Endothelial cell of umbilical vein (primary cell): ENCODE measurements at regions not wholly inside any gene's neighbourhood (a gene's known extent, or its start where the extent isn't known, plus 50 kb on each side); places are given as distances from the start of the nearest gene placed in this dataset.

Experiments used
- BruUV-seq: library from RNA; stranded (reverse); fragments of 400-500 nt; replicated peaks from 2 replicates; lab custom pipeline; 2021; lab: Mats Ljungman, UMichigan
- CTCF ChIA-PET: fragments of 300-600, 350-600 bp; sonication (Branson Sonifier 250); formaldehyde crosslinking; loops from one replicate; lab custom pipeline; 2021; ENCODE audit warnings: antibody characterized with exemption, inconsistent platforms; lab: Charles Lee
- POLR2A ChIA-PET: fragments of 300-600, 350-600 bp; sonication (Branson Sonifier 250); formaldehyde crosslinking; loops from one replicate; lab custom pipeline; 2021; ENCODE audit warnings: antibody characterized with exemption, inconsistent platforms; lab: Charles Lee
- DNase-seq: peaks from one replicate; pipeline ENCODE4 v3.0.0-alpha.2; 2011; ENCODE audit warnings: low read depth, low spot score
- FAIRE-seq: peaks from 2 replicates; lab custom pipeline; 2011; peaks lifted over from hg19 to GRCh38; lab: Jason Lieb, UNC
- H2AFZ ChIP-seq: 2 replicates; pipeline ENCODE4 v1.6.0; 2012; ENCODE audit warnings: low read depth, low read length, control low read depth, inconsistent platforms
- H3K27ac ChIP-seq: 2 replicates; pipeline ENCODE4 v1.5.1; 2011; ENCODE audit warnings: low read depth, mild to moderate bottlenecking, control low read depth, low read length, moderate library complexity; ENCODE audit not compliant: insufficient read depth
- H3K27me3 ChIP-seq, 2 experiments: 2 replicates each; pipeline versions ENCODE4 v1.6.0 to v1.6.1; 2011; ENCODE audit warnings: low read length in 2 of 2, mixed read lengths in 1 of 2; ENCODE audit not compliant: control insufficient read depth in 2 of 2, insufficient read depth in 2 of 2
- H3K36me3 ChIP-seq, 2 experiments: 2 replicates in 1 of 2; 3 replicates in 1 of 2; pipeline ENCODE4 v1.5.1; 2011; ENCODE audit warnings: low read length in 2 of 2, mild to moderate bottlenecking in 1 of 2, moderate library complexity in 1 of 2; ENCODE audit not compliant: control insufficient read depth in 2 of 2, insufficient read depth in 2 of 2; ENCODE audit errors: extremely low read depth in 1 of 2
- H3K4me1 ChIP-seq: 3 replicates; pipeline ENCODE4 v1.5.1; 2011; ENCODE audit warnings: mild to moderate bottlenecking, low read length; ENCODE audit not compliant: control insufficient read depth, insufficient read depth; ENCODE audit errors: extremely low read depth
- H3K4me2 ChIP-seq: 2 replicates; pipeline ENCODE4 v1.6.1; 2011; ENCODE audit warnings: low read length, control low read depth, mixed read lengths; ENCODE audit not compliant: insufficient read depth
- H3K4me3 ChIP-seq, 3 experiments: fragments of 200-600 bp in 1 of 3; sonication (generic), shearing (Covaris generic) in 1 of 3; replicated peaks in 1 of 3; 2 replicates each; pipeline ENCODE4 v1.5.1; 2011 to 2016; ENCODE audit warnings: control low read depth in 3 of 3, low read length in 3 of 3, mild to moderate bottlenecking in 2 of 3, inconsistent platforms in 1 of 3, low read depth in 1 of 3, moderate library complexity in 1 of 3; ENCODE audit not compliant: insufficient read depth in 1 of 3
- H3K79me2 ChIP-seq: 2 replicates; pipeline ENCODE4 v1.6.0; 2012; ENCODE audit warnings: low read length, inconsistent platforms; ENCODE audit not compliant: control insufficient read depth, insufficient read depth
- H3K9ac ChIP-seq: replicated peaks from 2 replicates; pipeline ENCODE3; 2011; ENCODE audit warnings: low read length, control low read depth; ENCODE audit not compliant: insufficient read depth; ENCODE audit errors: extremely low read depth
- H3K9me1 ChIP-seq: replicated peaks from 3 replicates; pipeline ENCODE4 v1.6.0; 2011; ENCODE audit warnings: mild to moderate bottlenecking, low read length; ENCODE audit not compliant: control insufficient read depth, insufficient read depth; ENCODE audit errors: extremely low read depth
- H3K9me3 ChIP-seq: replicated peaks from 2 replicates; pipeline ENCODE4 v1.5.1; 2012; ENCODE audit warnings: low read length, inconsistent platforms; ENCODE audit not compliant: control insufficient read depth, insufficient read depth
- H4K20me1 ChIP-seq: replicated peaks from 2 replicates; pipeline ENCODE3; 2011; ENCODE audit warnings: mild to moderate bottlenecking, low read length; ENCODE audit not compliant: control insufficient read depth, insufficient read depth; ENCODE audit errors: extremely low read depth
- EZH2 ChIP-seq: IDR thresholded peaks from 2 replicates; pipeline ENCODE4 v1.6.1; 2012; ENCODE audit warnings: borderline replicate concordance, low read depth, mild to moderate bottlenecking, moderate library complexity, low read length, inconsistent platforms; ENCODE audit not compliant: severe bottlenecking
- FOS ChIP-seq: IDR thresholded peaks from 2 replicates; pipeline ENCODE4 v1.6.1; 2011; ENCODE audit warnings: mild to moderate bottlenecking, low read length, moderate library complexity, borderline replicate concordance; ENCODE audit not compliant: insufficient read depth
- GATA2 ChIP-seq: IDR thresholded peaks from 2 replicates; pipeline ENCODE4 v1.7.0; 2011; ENCODE audit warnings: low read depth, mild to moderate bottlenecking, moderate library complexity, mixed read lengths, low read length; ENCODE audit not compliant: insufficient read length, insufficient read depth
- JUN ChIP-seq: IDR thresholded peaks from 2 replicates; pipeline ENCODE4 v1.6.1; 2011; ENCODE audit warnings: borderline replicate concordance, low read depth; ENCODE audit not compliant: insufficient read length, insufficient read depth
- MAX ChIP-seq: IDR thresholded peaks from 2 replicates; pipeline ENCODE4 v1.6.1; 2011; ENCODE audit not compliant: insufficient read depth, insufficient read length
- MYC ChIP-seq: IDR thresholded peaks from one replicate; pipeline ENCODE4 v1.6.1; 2011; ENCODE audit warnings: mild to moderate bottlenecking, low read depth, low read length
- POLR2A ChIP-seq: IDR thresholded peaks from 2 replicates; pipeline ENCODE4 v1.6.1; 2012; ENCODE audit warnings: low read depth, mild to moderate bottlenecking, control low read depth, low read length
- POLR2AphosphoS5 ChIP-seq: IDR thresholded peaks from 2 replicates; pipeline ENCODE4 v1.6.1; 2012; ENCODE audit warnings: low read depth, mild to moderate bottlenecking, control low read depth, low read length, moderate library complexity; ENCODE audit not compliant: insufficient read depth
- dilution Hi-C: fragments of 300-500 bp; cut with MboI; formaldehyde crosslinking; loops from one replicate; pipeline ENCODE4 v1.15.0; 2019; ENCODE audit warnings: low sequenced_read_pairs; ENCODE audit not compliant: extremely low pct_ligation_motif_present
- intact Hi-C: fragments of 100-400 bp; cut with micrococcal nuclease; formaldehyde crosslinking; loops from one replicate; pipeline ENCODE4 v1.10.0; 2022
- TF ChIP-seq, protein P1 (sequence below), 2 donors: IDR thresholded peaks; 1 replicate in 1 of 2; 2 replicates in 1 of 2; pipeline ENCODE4 v1.5.1; 2011; ENCODE audit warnings: low read length in 2 of 2, mild to moderate bottlenecking in 2 of 2, moderate library complexity in 2 of 2, control low read depth in 1 of 2, inconsistent platforms in 1 of 2, low read depth in 1 of 2; ENCODE audit not compliant: insufficient read depth in 1 of 2; ENCODE audit errors: extremely low read depth in 1 of 2

GRCh38 chr18:2466978-2467377 is 104.3 kb downstream of the METTL4 start:
- Histone ChIP-seq H3K4me2 (no peak overlapping the region), H2AFZ (no peak overlapping the region), H4K20me1 (no peaks in the 10 kb centered on the region), H3K9ac (no peak overlapping the region), H3K4me3 (no peak overlapping the region), H3K4me1 (no peaks in the 10 kb centered on the region), H3K27me3 (no peaks in the 10 kb centered on the region), H3K9me3 (no peaks in the 10 kb centered on the region), H3K36me3 (no peaks in the 10 kb centered on the region), H3K9me1 (no peaks in the 10 kb centered on the region), H3K27ac (no peak overlapping the region), H3K79me2 (no peaks in the 10 kb centered on the region)
- FAIRE-seq (no peak), DNase-seq (no peak)
- intact Hi-C loops, result no loop called here
- ChIA-PET CTCF (no interaction called here), POLR2A (no interaction called here)
- TF ChIP-seq EZH2, result no peak
- TF ChIP-seq JUN, result no peak
- TF ChIP-seq GATA2, result no peak
- no peak for TF ChIP-seq FOS
- TF ChIP-seq, protein P1, sequence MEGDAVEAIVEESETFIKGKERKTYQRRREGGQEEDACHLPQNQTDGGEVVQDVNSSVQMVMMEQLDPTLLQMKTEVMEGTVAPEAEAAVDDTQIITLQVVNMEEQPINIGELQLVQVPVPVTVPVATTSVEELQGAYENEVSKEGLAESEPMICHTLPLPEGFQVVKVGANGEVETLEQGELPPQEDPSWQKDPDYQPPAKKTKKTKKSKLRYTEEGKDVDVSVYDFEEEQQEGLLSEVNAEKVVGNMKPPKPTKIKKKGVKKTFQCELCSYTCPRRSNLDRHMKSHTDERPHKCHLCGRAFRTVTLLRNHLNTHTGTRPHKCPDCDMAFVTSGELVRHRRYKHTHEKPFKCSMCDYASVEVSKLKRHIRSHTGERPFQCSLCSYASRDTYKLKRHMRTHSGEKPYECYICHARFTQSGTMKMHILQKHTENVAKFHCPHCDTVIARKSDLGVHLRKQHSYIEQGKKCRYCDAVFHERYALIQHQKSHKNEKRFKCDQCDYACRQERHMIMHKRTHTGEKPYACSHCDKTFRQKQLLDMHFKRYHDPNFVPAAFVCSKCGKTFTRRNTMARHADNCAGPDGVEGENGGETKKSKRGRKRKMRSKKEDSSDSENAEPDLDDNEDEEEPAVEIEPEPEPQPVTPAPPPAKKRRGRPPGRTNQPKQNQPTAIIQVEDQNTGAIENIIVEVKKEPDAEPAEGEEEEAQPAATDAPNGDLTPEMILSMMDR (IDR thresholded peaks at IDR 0.05; ENCODE audit: extremely low read depth in 1 of 2, insufficient read depth in 1 of 2, low read depth in 1 of 2, low read length in 2 of 2), result no peak
- dilution Hi-C loops, result no loop called here
- BruUV-seq, result no TSS peak

- Histone ChIP-seq H3K4me1 (no peaks in the 10 kb centered on the region), H2AFZ (no peak overlapping the region), H3K27ac (no peak overlapping the region), H3K79me2 (no peaks in the 10 kb centered on the region), H3K4me2 (no peak overlapping the region), H4K20me1 (no peaks in the 10 kb centered on the region), H3K9me1 (no peaks in the 10 kb centered on the region), H3K36me3 (no peaks in the 10 kb centered on the region), H3K9ac (no peak overlapping the region), H3K9me3 (no peaks in the 10 kb centered on the region), H3K4me3 (no peak overlapping the region), H3K27me3 (peaks cover 0 to 2% of the 10 kb centered on the region in 2 experiments)
- FAIRE-seq, result no peak
- no TSS peak for BruUV-seq
- ChIA-PET CTCF (no interaction called here), POLR2A (no interaction called here)
- TF ChIP-seq POLR2AphosphoS5 (no peak), MYC (no peak), MAX (no peak), POLR2A (no peak), GATA2 (no peak), JUN (no peak), EZH2 (no peak), FOS (no peak)
- TF ChIP-seq, protein P1 (IDR thresholded peaks at IDR 0.05; ENCODE audit: extremely low read depth in 1 of 2, insufficient read depth in 1 of 2, low read depth in 1 of 2, low read length in 2 of 2), result no peak
- no peak for DNase-seq
- intact Hi-C loops (no loop called here), dilution Hi-C loops (no loop called here)
Observed at GRCh38 chr18:2468051-2468450, 103.3 kb downstream of the METTL4 start.
